NCI-H187 treated with DMSO at 0.1 percent for 48 hours (cell line): ENCODE measurements at regions not wholly inside any gene's neighbourhood (a gene's known extent, or its start where the extent isn't known, plus 50 kb on each side); places are given as distances from the start of the nearest gene placed in this dataset.
"Not testable (repeated sequence)": the region's sequence is repeated elsewhere in the genome, so short reads cannot be mapped to it uniquely, and the experiment has no call there.

Experiments used
- DNase-seq: peaks from one replicate; lab custom pipeline; 2025; lab: John Stamatoyannopoulos, UW

- DNase-seq = no peak
These were observed 103.1 kb downstream of the KIF4B start for GRCh38 chr5:155116456-155117251.

DNA sequence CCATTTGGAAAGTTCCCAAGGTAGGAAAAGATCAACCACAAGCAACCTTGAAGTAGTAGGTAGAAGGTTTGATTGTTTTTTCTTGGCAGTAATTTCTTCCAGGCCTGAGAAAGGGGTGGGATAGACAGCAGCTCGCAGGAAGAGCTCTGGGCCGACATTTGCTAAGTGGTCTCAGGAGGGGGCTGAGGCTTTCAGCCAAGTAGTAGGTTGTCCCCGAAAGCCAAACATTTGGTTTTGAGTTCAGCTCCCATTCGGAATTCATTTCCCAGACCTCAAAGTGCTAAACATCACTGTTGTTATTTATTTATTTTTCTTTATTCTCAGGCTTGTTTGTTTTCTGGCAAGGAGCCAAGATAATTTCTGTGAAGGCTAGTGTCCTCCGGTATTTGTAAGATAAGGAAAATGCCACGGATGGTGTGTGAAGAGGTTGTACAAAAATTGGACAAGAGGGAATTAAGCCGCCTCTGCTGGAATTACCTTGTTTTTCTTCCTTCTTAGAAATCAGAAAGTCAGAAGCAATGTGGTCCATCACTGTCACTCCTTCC, 112.1 kb downstream of the KIF4B start:
- no peak for DNase-seq

- no peak for DNase-seq
These were observed 113.0 kb downstream of the KIF4B start for GRCh38 chr5:155126573-155126972.

DNA sequence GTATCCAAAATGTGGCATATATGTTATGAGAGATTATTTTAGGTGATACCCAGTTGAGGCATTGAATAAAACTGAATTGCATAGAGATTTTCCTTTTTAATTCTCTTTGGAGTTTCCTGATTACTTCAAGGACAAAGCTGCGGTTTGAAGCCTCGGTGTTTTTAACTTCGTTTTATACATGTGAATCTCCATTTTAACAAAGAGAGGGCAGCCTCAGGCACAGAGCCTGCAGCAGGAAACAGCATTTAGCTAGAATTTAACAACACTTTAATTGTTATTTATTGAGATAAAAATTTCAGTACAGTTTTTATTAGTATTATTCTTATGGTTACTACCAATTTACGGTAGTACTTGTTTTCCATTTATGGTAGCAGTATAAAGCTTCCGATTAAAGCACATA, 114.0 kb downstream of the KIF4B start:
- DNase-seq = no peak

DNA sequence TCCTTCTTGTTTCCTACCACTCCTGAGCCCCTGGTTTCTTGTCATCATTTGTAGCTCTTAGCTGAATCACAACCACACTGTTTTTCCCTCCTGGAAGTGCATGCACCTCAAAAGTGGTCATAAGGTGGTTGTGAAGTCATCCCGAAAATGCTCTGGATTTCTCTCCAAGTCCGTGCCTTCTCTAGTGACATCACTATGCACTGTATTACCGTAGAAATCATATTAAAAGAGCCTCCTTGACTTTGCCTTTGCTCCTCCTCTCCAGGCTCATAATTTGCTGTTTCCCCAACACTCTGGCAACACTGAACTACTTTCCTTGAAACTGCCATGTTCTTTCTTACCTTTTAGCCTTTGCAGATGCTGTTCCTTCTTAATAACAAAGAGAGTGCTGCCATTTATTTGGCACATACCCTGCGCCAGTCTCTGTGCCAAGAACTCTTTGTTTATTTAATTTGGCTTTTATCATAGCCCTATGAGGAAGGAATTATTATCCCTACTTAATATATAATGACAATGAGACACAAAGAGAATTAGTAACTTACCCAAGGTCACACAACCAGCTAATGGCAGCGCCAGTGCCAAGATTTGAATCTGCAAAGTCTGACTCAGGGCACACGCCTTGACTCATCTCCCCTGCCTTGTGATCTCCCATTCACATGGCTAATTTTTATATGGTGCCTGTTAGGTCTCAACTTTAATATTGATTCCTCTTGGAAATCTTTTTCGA, 115.4 kb downstream of the KIF4B start:
- DNase-seq = no peak

- DNase-seq = no peak
These were observed 115.9 kb downstream of the KIF4B start for GRCh38 chr5:155129513-155129880.

DNA sequence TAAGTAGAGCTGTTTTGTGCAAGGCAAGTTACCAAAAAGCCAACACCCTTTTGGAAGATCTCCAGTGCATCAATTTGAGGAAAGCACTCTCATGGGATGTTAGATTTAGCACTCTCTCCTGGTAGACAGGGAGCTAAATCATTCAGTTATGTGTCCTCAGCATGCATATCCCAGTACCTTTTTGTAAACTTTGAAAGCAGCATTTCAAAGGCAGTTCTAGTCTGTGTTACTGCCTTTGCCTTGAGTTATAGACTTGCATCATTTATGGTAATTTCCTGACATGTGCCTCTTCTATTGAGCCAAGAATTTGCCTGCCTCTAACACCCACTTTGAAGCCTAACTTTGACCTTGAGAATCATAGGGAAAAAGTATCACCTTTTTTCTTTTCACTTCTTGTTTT, 120.6 kb downstream of the KIF4B start:
- no peak for DNase-seq

DNA sequence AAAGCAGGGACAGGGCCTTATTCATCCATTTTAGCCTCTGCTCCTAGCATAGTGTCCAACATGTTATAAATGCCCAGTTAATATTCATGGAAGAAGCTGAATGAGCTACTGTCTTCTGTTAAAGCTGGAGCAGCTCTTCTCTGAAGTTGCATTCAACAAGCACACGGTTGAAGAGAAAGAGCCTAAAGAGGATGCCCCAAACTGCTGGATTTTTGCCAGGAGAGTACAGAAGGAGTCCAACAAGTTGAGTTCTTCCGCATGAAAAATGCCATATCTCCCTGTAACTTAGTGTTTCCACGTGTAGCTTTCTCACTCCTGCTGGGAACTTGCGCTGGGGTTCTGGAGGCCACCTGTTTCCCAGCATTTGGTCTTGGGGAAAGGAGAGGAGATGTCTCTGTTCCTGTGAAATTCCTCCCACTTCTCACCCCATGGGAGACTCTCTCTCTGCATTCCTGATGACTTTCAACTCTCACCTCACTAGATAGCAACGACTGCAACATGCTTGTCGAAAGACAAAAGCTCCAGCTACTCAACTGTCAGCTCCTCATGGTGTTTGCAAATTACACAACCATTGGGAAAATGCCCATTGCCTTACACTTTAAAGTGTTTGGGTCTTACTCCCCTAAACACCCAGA, 122.8 kb downstream of the KIF4B start:
- no peak for DNase-seq

- no peak for DNase-seq
These were observed 124.1 kb downstream of the KIF4B start for GRCh38 chr5:155137683-155138082.

DNA sequence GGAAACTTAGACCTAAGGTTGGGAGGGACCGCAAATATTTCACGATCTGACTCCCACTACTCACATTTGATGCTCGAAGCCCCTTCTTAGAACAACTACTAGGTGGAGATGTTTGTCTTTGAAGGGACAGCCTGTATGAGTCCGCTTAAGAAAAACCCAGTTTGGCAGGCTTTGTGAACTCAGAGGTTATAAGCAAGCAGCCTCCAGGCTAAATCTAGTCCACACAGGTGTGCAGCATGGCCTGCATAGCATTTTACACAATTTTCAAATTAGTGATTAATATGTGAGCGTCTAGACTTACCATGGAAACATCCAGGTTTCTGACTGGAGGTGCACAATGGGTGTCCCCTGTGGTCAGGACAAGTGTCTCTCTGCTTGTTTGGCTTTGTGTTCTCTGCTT, 127.1 kb downstream of the KIF4B start:
- no peak for DNase-seq

DNA sequence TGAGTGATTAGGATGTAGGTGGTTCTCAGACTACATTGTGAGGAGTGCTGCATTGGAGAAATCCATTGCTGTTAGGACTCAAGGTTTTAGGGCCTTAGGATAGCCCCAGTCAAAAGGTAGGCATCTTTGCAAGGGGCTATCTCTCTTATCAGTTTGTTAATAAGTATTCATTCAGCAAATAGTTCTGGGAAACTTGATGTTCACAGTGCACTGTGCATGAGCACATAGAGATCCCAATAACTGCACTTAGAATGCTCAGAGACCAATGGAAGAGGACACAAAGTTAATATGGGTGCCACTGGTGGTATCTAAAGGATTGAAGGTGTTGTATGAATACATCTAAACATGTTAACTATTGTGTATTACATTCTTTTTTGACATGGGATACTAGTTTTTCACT, 131.4 kb downstream of the KIF4B start:
- no peak for DNase-seq

DNA sequence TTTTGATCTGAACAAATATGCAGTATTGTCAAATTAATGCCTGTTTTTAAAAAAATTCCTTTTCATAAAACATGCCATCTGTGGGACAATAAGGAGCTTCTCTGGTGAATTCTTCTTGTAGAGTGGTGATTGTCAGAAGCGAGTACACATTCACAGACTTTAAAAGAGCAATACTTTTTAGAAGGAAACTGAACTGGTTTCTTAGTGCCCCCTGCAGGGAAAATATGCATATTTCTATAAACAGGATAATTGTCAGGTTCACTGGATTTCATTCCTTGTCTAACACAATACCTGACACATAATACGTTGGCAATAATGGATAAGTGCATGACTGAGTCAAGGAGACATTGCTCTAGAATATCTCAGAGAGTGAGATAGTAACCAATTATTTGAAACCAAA, 133.7 kb downstream of the KIF4B start:
- no peak for DNase-seq

DNA sequence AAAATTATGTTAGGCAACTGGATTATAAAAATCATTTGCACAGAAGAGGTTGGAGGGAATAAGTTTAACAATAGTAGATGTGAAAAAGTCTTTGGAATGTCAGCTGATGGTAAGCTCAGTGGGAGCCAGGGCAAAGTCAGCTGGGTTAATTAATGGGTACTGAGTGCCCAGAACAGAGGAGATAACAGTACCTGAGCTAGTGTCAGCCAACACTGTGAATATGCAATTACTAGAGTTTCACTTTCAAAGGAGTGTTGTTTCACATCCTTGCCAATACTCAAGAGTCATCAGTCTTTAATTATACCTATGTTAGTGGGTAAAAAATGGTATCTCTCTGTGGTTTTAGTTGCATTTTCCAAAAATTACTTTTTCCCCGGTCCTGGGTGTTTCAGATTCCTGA, 135.1 kb downstream of the KIF4B start:
- DNase-seq = no peak

DNA sequence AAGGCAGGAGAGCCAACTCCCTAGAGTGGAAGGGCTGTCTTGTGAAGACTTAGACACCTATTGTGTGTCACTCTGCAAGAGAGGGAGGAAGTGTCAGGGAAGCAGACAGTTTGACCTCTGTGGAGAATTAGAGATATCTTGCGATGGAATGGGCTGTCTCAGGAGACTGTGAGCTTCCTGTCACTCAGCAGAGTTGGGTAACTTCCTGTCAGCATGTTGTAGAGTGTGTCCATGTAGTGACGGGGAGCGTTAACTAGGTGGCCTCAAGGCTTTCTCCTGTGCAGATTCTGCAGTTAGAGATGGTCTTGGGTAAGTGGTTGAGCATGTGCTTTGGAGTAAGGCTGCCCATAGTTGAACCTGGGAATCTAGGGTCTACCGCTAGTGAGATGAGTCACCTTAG, 136.5 kb downstream of the KIF4B start:
- no peak for DNase-seq

DNA sequence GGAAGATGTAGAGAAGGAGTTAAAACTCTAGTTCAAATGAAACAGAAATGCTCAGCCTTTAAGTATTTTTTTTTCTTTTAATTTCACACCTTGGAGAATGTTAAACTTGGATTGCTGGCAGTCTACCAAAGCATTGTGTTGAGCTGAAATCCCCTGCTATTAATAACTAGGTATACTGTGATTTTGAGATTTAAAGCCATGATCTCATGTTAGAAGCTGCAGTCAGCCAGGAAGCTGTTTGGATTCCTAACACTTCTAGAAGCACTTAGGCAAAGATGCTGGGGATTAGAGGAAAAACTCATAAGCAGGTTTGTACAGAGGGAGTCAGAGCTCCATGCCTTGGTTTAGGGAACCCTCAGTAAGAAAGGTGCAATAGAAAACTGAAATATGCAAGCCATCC, 141.4 kb downstream of the KIF4B start:
- no peak for DNase-seq

DNA sequence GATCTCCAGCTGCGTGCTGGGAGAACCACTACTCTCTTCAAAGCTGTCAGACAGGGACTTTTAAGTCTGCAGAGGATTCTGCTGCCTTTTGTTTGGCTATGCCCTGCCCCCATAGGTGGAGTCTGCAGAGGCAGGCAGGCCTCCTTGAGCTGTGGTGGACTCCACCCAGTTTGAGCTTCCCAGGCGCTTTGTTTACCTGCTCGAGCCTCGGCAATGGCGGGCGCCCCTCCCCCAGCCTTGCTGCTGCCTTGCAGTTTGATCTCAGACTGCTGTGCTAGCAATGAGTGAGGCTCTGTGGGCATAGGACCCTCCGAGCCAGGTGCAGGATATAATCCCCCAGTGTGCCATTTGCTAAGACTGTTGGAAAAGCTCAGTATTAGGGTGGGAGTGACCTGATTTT, 149.5 kb downstream of the KIF4B start:
- DNase-seq = not testable (repeated sequence)

GRCh38 chr5:155167736-155168135, 154.2 kb downstream of the KIF4B start:
- no peak for DNase-seq

DNA sequence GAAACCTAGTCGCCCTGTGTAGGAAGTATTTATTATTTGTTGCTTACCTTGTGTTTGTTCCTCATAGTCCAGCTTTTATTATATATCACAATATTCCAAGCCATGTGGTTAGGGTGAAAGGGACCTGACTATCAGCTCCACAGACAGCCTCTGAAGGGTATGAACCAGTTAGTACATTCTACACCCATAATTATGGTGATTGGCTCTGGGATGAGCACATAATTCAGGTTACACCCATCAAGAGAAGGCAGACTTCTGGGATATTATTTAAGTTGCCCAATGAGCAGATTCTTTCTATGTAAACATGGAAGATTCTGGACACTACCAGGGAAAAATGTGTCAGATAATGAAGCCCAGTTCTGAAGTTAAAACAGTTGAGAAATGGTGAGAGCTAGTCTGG, 168.0 kb downstream of the KIF4B start:
- no peak for DNase-seq

DNA sequence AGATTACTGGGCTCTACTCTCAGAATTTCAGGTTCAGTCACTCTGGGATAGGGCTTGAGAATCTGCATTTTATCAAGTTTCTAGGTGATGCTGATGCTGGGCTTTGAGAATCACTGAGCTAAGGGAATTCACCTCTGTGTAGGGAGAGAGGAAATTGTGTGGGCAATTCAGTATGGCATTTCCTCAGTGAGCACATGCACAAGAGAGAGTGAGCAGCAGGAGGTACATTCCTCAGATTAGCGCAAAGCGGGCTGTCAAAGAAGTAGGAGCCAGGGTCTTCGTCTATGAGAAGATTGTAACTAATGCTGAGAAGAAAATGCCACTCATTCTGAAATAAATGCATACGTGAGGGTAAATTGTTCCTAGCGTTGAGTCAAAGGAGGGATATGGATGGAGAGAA, 175.9 kb downstream of the KIF4B start:
- no peak for DNase-seq

- DNase-seq = no peak
These were observed 176.4 kb downstream of the KIF4B start for GRCh38 chr5:155189981-155190380.

- DNase-seq = no peak
These were observed 179.5 kb downstream of the KIF4B start for GRCh38 chr5:155193029-155193428.

GRCh38 chr5:155193483-155194107, 180.0 kb downstream of the KIF4B start:
- DNase-seq = no peak

DNA sequence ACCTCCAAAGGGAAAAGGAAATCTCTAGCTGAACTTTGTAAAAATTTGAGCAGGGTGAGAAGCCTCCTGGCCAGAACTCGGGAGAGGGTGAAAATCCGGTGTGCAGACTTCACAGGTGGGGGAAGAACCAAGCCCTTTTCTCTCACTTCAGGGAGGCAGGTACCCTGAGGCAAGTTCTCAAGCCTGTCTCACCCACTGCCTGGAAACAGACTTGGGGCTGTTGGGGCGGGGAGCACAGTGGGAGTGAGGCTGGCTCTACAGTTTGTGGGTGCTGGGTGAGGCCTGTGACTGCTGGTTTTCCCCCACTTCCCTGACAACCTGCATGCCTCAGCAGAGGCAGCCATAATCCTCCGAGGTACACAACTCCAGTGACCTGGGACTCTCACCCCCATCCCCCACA, 187.1 kb downstream of the KIF4B start:
- DNase-seq = no peak
